ENCODE measurements at regions not wholly inside any gene's neighbourhood (a gene's known extent, or its start where the extent isn't known, plus 50 kb on each side); places are given as distances from the start of the nearest gene placed in this dataset.
A peak's percentile ranks its signal among the peaks of the same experiment; 100 is the strongest.

DNA sequence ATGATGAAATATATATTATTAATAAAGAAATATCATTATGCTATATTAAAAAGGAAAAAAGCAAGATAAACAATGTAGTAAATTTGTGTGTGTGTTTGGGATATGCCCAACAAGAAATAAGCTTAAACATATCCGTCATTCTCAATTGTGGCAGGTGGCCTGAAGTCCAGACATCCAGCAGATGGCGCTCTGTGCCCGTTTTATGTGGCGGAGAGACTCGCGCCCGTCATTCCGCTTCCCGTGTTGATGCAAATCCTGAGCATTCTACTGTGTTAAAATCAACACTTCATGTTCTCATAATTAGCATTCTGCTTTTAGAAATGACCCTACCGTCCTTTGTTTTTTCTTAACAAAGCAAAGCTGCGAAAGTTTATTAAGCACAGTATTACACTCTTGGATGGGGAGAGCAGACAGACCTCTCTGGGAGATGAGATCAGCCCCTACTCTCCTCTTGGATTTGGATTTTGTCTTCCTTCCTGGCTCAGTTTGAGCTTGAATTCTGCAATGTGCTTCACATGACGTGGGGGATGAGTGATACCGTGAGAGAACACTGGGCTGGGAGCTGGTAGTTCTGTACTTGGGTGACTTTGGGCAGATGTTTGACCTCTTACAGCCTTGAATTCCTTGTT, 125.8 kb downstream of the MCHR2 start:
- peak; percentile 7 to 34 for DNase-seq (ENCODE audit: low read depth in 2 of 2)
